GM10847 (cell line): ENCODE measurements at regions not wholly inside any gene's neighbourhood (a gene's known extent, or its start where the extent isn't known, plus 50 kb on each side); places are given as distances from the start of the nearest gene placed in this dataset.

Experiments used
- POLR2A ChIP-seq: IDR thresholded peaks from 2 replicates; pipeline ENCODE4 v1.6.1; 2011; ENCODE audit not compliant: insufficient read length; ENCODE audit errors: extremely low read depth

DNA sequence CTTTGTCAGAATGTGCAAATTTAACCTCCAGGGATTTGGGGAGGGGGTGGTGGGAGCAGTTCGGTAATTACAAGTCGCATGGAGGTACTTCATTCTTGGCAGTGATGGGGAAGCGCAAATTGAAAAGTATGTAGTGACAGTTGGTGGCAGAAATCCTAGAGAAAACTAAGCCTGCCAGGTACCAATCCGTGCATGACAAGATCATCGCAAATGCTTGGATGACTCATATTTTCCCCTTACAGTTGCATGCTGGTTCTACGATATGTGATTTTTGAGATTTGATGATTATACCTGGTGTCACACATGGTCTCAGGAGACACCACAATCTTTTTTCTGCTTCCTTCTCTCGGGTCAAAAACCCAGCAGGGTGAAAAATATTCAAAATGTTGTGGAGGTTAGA lies 479.7 kb upstream of the ID2 start:
- no peak for TF ChIP-seq POLR2A

DNA sequence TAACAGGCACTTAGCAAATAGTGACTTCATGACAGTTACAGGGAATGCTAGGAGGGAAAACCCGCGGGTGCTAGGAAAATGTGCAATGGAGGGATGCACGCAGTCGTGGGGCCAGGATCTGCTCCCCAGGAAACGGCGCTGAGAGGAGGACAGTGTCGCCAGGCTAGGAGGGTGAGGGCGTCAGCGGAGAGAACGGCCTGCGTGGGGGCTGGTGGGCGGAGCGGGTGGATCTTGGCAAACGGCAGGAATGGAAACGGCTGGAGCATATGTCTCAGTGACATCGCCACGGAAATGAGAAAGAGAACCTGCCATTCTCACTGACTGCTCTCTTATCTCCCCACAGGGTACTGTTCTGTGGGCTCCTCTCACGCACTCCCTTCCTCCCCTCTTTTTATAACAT lies 478.5 kb upstream of the ID2 start:
- no peak for TF ChIP-seq POLR2A

DNA sequence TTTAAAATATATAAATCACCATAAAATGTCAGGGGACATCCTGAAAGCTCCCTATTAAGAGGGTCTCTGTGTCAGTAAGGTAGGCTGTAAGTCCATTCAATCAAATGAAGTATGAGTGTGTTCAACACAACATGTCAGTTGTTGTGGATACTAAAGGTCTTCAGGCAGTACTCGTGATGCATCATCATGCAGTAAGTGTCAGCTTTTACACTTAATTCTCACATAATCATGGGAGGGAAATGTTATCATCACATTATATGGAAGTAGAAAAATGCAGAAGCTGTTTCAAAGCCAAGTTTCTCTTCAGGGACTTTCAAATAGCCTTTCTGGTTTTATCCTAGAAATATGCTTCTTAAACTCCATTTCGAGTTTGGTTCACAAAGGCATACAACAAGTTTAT lies 477.1 kb upstream of the ID2 start:
- no peak for TF ChIP-seq POLR2A

DNA sequence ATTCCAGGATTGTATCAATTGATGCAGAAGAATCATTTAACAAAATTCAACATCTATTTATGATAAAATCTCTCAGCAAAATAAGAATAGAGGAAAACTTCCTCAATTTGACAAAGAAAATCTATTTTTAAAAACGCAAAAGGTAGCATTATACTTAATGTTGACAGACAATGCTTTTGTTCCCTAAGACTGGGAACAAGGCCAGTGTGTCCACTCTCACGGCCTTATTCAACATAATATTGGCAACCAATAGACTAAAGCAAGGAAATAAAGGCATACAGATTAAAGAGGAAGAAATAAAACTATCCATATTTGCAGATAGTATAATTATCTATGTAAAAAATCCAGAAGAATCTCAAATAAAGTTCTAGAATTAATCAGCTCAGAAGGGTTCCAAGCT lies 472.4 kb upstream of the ID2 start:
- TF ChIP-seq POLR2A: no peak

DNA sequence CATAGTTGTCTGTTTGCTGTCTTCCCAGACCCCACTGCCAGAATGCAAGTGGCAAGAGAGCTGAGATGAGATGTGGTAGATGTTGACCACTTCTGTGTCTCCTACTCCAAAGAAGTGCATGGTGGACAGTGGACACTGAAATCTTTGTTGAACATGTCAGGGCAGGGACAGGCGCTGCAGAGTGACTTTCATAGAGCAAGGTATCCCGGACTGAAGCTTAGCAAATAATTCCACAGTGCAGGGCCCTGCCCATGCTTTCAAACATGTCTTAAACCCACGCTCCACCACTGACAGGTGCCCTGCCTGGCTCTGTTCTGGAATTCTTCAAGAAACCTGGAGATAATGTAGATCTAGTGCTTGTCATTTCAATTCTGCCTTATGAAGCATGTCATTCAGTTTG lies 470.5 kb upstream of the ID2 start:
- no peak for TF ChIP-seq POLR2A

DNA sequence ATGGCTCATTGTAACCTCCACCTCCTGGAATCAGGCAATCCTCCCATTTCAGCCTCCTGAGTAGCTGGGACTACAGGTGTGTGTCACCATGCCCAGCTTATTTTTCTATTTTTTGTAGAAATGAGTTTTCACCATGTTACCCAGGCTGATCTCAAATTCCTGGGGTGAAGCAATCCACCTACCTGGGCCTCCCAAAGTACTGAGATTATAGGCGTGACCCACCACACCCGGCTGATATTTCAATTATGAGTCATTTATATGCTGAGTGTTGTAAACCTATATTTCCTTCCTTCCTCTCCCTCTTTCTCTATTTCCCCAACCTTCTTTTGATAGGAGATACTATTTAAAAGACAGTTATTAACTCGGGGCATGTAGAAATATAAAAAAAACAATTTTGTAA lies 469.6 kb upstream of the ID2 start:
- no peak for TF ChIP-seq POLR2A

DNA sequence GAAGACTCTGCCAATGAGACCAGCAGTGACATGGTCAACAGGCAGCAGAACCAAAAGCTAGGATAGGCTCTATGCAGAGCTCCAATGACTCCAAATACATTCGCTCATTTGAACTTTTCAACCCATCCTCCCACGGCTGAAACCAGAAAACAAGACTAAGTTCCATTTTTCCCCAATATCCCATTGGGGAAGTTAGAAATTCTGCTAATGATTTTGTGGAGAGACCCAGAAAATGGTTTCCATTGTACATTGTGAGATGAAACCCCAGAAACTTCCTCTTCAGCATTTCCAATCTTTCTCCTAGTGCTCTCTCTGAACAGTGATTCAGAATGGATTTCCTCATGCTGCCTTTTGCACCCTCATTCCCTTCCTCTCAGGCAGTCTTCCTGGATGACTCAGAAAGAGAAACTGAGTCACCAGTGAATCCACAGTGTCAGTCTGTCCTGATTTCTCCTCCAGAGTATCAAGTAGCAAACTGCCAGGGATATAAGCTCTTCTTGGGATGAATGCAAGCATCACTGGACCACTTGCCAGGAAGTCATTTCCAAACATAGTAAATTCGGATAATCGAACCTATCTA lies 467.7 kb upstream of the ID2 start:
- TF ChIP-seq POLR2A: no peak

DNA sequence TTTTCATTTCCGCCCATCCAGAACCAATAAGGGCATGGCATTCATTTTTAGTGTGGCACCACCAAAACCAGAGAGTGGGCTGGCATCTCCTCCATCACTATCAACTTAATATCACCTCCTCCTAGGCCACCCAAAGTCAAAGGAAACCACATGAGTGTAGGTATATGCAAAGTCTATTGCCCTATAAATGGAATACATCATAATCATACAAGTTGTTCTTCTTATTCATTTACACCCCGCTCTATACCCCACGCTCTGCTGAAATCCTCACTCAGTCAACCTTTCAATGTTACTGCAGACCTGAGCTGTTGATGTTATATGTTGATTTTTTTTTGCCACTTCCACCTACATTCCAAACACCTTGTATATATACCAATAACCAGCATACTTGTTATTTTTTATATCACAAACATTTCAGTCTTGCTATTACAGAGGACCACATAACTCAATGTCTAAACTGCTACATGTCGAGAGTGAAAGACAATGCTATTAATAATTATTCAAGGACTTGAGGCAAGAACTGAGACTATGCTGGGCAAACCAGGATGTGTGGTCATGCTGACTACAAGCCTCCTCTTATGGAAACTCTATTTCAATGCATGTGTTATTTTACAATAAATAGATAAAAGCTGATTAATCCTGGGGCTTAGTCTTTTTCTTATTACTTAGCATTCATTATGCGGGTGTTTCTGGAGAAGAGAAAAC lies 466.5 kb upstream of the ID2 start:
- TF ChIP-seq POLR2A: no peak

DNA sequence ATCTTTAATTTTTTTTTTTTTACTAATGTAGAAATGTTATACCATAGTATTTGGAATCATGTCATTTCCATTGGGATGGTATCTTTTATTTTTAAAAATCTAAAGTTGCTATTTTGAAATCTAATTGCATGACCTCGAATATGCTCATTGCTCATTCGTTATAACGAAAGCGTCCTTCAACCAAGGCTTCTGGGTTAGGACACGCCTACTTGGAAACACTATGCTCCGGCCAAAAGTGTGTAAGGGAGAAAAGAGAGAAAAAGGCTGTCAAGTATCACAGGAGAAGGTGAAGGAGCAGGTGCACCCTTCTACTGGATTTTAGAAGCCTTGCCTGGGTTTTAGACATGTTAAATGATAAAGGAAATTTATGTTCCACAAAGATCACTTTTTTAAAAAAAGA lies 465.9 kb upstream of the ID2 start:
- TF ChIP-seq POLR2A: no peak

DNA sequence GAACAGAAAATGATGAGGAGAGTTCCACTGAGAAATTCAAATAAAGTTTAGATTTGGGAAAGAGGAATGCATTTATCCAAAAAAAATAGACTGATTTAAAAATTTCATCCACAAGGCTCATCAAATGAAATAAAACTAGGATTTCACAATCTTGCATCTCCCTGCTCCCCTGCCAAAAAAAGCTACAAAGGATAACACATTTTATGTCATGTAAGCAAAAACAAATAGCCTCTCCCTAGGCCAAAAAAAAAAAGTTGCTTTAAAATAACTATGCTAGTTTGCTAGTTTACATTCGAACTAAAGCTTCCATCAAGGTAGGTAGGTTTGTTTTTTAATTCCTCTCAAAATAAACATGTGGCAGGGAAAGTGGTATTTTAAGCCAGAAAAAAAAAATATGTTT lies 465.5 kb upstream of the ID2 start:
- TF ChIP-seq POLR2A: no peak

DNA sequence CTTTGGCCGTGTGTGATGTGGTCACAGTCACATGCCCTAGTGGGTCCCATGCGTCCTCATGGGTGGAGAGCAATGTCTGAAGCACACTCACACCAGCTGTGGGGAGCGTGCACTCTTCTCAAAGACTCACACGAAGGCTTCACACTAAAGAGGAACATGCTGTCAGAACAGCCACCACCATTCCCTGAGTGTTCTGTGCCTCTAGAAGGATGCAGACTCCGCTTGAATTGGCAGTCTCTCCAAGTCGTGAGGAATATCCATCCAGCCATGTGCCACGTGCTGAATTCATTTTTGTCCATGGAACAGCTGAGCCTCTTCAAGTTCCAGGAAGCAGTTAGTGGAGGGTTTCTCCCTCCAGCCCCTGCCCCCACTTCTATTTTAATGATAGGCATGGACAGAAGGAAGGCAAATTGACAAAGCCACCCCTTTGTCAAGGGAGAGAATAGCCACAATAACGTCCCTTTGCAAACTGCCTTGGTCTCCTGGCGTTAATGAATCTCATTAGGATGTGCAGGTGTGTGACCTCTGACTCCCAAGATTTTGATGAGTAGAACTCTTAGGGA lies 464.3 kb upstream of the ID2 start:
- no peak for TF ChIP-seq POLR2A

DNA sequence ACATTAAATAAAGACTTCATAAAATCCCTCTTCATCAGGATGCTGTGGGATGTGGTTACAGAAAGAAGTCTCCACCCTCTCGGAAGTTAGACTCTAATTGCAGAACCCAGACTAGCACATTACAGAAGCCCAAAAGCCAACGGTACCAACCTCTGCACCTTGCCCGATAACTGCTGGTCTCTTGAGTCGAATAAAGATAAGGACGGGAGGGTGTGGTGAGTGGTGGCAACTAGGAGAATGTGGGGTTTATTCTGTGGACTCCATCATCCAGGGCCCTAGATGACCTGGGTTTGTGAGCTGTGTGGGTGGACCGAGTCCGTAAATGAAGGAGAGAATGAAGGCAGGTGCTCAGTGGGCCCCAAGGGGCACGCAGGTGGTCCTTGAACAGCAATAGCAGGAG lies 462.8 kb upstream of the ID2 start:
- TF ChIP-seq POLR2A: no peak

DNA sequence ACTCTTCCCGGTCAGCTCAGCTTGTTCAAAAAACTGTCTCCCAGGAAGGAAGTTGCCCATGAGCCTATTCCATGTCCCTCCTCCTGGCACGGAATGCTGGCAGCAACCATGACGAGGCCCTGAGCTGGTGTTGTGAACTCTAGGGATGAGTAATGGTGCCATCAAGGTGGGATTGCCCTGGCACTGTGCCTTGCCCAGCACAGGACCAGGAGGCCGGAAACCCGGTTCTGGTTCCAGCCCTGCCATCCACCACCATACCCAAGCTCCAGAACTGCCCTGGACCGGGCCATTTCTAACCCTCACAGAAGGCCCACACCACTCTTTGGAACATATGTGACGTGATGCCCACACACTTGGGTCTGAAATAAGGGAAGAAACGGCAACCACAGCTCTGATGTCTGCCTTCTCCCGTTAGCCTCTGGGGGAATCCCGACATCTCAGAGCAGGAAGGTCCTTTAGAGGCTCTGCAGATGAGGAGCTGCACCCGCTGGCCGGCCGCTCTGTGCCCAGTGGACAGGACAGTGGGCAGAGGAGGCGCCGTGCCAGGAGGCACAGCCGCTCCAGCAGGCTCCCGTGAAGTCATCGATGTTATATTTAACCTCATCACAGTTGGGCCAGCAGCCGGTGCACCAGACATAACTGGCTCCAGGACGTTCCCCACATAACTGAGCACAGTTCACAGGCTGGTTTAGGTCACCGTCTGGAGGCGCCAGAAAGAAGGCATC lies 462.1 kb upstream of the ID2 start:
- TF ChIP-seq POLR2A: no peak

DNA sequence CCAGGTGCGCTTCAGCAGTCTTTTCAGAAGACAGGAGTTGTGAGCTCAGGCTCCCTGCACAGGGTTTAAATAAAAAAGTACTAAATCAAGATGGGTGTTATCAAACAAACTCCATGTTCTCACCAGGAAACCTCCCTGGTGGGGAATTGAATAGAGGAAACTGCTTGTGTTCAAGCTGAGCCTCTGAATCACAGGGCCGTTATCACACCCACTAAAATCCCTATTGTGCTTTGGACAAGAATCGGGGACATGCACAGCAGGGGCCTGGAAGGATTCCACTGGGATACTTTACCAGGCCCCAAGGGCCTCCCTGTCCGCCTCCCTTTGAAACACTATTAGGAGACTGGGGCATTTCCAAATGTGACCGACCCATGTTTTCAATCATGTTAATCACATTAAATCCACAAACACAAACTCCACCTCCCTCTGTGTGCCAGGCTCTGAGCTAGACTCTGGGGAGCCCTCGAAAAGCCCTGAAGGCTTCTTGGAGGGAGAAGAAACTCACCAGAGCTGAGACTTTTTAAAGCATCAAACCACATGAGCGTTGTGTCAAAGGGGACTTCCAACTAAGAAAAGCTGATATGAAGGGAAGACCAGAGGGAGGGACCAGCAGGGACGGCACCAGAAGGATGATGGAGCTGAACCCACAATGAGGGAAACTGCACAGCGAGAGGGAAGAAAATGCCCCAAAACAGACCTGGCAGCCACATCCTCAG lies 458.7 kb upstream of the ID2 start:
- no peak for TF ChIP-seq POLR2A

DNA sequence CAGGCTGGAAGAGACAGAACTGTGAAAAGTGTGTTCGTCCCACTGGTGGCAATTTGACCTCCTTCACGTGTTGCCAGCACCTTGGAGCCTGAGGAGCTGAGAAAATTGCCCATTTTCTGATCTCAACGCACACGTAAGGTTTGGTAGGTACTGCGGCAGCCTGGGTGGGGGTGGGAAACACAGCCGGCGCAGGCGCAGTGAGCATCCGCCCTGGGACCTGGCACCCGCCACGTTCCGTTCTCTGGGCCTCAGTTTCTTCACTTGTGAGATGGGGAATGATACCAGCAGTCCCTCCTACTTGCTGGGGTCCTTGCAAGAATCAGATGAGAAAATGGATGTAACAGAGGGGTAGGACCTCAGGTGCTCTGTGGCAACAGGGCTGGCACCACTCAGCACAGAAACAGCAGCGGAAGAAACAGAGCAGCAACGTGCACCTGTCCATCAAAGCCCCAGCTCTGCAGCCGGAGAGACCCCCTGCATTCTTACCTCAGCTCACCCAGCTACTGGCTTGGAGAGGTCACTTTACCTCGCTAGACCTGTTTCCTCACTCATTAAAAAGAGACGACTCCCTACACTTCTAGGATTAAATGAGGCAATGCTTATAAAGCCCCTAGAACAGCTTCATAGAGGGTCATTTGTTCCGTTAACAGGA lies 458.0 kb upstream of the ID2 start:
- no peak for TF ChIP-seq POLR2A
